H9 (cell line): ENCODE measurements at regions not wholly inside any gene's neighbourhood (a gene's known extent, or its start where the extent isn't known, plus 50 kb on each side); places are given as distances from the start of the nearest gene placed in this dataset.

ENCODE experiments used
- DNase-seq: peaks from one replicate; pipeline ENCODE4 v3.0.0-alpha.2; 2017
- H2AFZ ChIP-seq: one replicate; pipeline ENCODE4 v1.6.1; 2013; ENCODE audit warnings: mild to moderate bottlenecking, low read length, control low read depth, moderate library complexity
- H2AK5ac ChIP-seq: 2 replicates; pipeline ENCODE4 v1.6.1; 2013; ENCODE audit warnings: low read length, control low read depth, mixed read lengths; ENCODE audit not compliant: insufficient read length
- H2BK120ac ChIP-seq: one replicate; pipeline ENCODE4 v1.6.1; 2013; ENCODE audit warnings: low read depth, mild to moderate bottlenecking, low read length, control low read depth, inconsistent platforms; ENCODE audit not compliant: poor library complexity, severe bottlenecking
- H2BK12ac ChIP-seq: 2 replicates; pipeline ENCODE4 v1.6.1; 2013; ENCODE audit warnings: low read length, control low read depth, mixed read lengths, low read depth; ENCODE audit not compliant: insufficient read length
- H2BK15ac ChIP-seq: 2 replicates; pipeline ENCODE4 v1.6.1; 2013; ENCODE audit warnings: low read depth, low read length, control low read depth
- H2BK20ac ChIP-seq: one replicate; pipeline ENCODE4 v1.6.1; 2013; ENCODE audit warnings: low read depth, mild to moderate bottlenecking, low read length, control low read depth, inconsistent platforms; ENCODE audit not compliant: poor library complexity, severe bottlenecking
- H2BK5ac ChIP-seq: 2 replicates; pipeline ENCODE4 v1.6.1; 2013; ENCODE audit warnings: low read length, control low read depth, mixed read lengths; ENCODE audit not compliant: insufficient read length
- H3K14ac ChIP-seq: 2 replicates; pipeline ENCODE4 v1.6.1; 2013; ENCODE audit warnings: low read length, control low read depth; ENCODE audit not compliant: insufficient read depth
- H3K18ac ChIP-seq: 2 replicates; pipeline ENCODE4 v1.6.1; 2013; ENCODE audit warnings: low read depth, mild to moderate bottlenecking, mixed read lengths, low read length, control low read depth; ENCODE audit not compliant: insufficient read length
- H3K23ac ChIP-seq: 2 replicates; pipeline ENCODE4 v1.6.1; 2013; ENCODE audit warnings: low read length, control low read depth, mixed read lengths, low read depth; ENCODE audit not compliant: insufficient read length
- H3K23me2 ChIP-seq: 2 replicates; pipeline ENCODE4 v1.6.1; 2013; ENCODE audit warnings: low read depth, mild to moderate bottlenecking, mixed read lengths, low read length, control low read depth; ENCODE audit not compliant: insufficient read length, poor library complexity, severe bottlenecking
- H3K27ac ChIP-seq: 2 replicates; pipeline ENCODE4 v1.5.1; 2013; ENCODE audit warnings: low read length, control low read depth, mixed read lengths, low read depth; ENCODE audit not compliant: insufficient read length
- H3K27me3 ChIP-seq: 2 replicates; pipeline ENCODE4 v1.6.1; 2013; ENCODE audit warnings: low read length, control low read depth, inconsistent platforms; ENCODE audit not compliant: insufficient read depth
- H3K4ac ChIP-seq: 2 replicates; pipeline ENCODE4 v1.6.1; 2013; ENCODE audit warnings: low read depth, mild to moderate bottlenecking, control low read depth, inconsistent platforms, low read length, moderate library complexity
- H3K4me1 ChIP-seq: 2 replicates; pipeline ENCODE4 v1.6.1; 2013; ENCODE audit warnings: low read length, control low read depth, inconsistent platforms; ENCODE audit not compliant: insufficient read depth
- H3K4me2 ChIP-seq: 2 replicates; pipeline ENCODE4 v1.6.1; 2013; ENCODE audit warnings: low read length, control low read depth, mixed read lengths; ENCODE audit not compliant: insufficient read length, insufficient read depth
- H3K56ac ChIP-seq: 2 replicates; pipeline ENCODE4 v1.6.1; 2013; ENCODE audit warnings: low read depth, mild to moderate bottlenecking, mixed read lengths, low read length, control low read depth; ENCODE audit not compliant: insufficient read length
- H3K79me1 ChIP-seq: 2 replicates; pipeline ENCODE4 v1.6.1; 2013; ENCODE audit warnings: low read depth, mild to moderate bottlenecking, moderate library complexity, low read length, control low read depth, inconsistent platforms; ENCODE audit not compliant: insufficient read depth, poor library complexity, severe bottlenecking
- H3K79me2 ChIP-seq: 2 replicates; pipeline ENCODE4 v1.6.1; 2013; ENCODE audit warnings: low read length, control low read depth, inconsistent platforms; ENCODE audit not compliant: insufficient read depth
- H3K9ac ChIP-seq: 2 replicates; pipeline ENCODE4 v1.6.1; 2013; ENCODE audit warnings: low read length, control low read depth, mixed read lengths; ENCODE audit not compliant: insufficient read length; ENCODE audit errors: extremely low read depth
- H3K9me3 ChIP-seq: one replicate; pipeline ENCODE4 v1.6.1; 2013; ENCODE audit warnings: low read depth, low read length, inconsistent platforms; ENCODE audit not compliant: control insufficient read depth
- H3T11ph ChIP-seq: one replicate; pipeline ENCODE4 v1.6.1; 2013; ENCODE audit warnings: mild to moderate bottlenecking, low read length, control low read depth, inconsistent platforms
- H4K20me1 ChIP-seq: one replicate; pipeline ENCODE4 v1.6.1; 2013; ENCODE audit not compliant: control insufficient read depth, insufficient read length, insufficient read depth
- H4K5ac ChIP-seq: 2 replicates; pipeline ENCODE4 v1.6.1; 2013; ENCODE audit warnings: low read depth, mild to moderate bottlenecking, mixed read lengths, low read length, control low read depth; ENCODE audit not compliant: insufficient read length
- H4K8ac ChIP-seq: replicated peaks from 2 replicates; pipeline ENCODE4 v1.6.1; 2013; ENCODE audit warnings: low read length, control low read depth, mixed read lengths, low read depth; ENCODE audit not compliant: insufficient read length
- H4K91ac ChIP-seq: 2 replicates; pipeline ENCODE4 v1.6.1; 2013; ENCODE audit warnings: low read depth, mild to moderate bottlenecking, moderate library complexity, mixed read lengths, low read length, control low read depth; ENCODE audit not compliant: insufficient read length
- H3K27ac Mint-ChIP-seq, 3 experiments: 2 replicates in 2 of 3; 3 replicates in 1 of 3; pipeline ENCODE4 v1.8.0; 2020 to 2021; ENCODE audit warnings: mixed read lengths in 3 of 3, mild to moderate bottlenecking in 1 of 3, moderate library complexity in 1 of 3
- H3K27me3 Mint-ChIP-seq: 2 replicates; pipeline ENCODE4 v1.8.0; 2021; ENCODE audit warnings: low read depth, mild to moderate bottlenecking, moderate library complexity, mixed read lengths
- H3K36me3 Mint-ChIP-seq, 3 experiments: 2 replicates in 2 of 3; 3 replicates in 1 of 3; pipeline ENCODE4 v1.8.0; 2020 to 2021; ENCODE audit warnings: low read depth in 3 of 3, mixed read lengths in 3 of 3; ENCODE audit not compliant: insufficient read depth in 1 of 3
- H3K4me1 Mint-ChIP-seq, 2 experiments: 2 replicates each; pipeline ENCODE4 v1.8.0; 2020; ENCODE audit warnings: mixed read lengths in 2 of 2
- H3K4me3 Mint-ChIP-seq, 2 experiments: 2 replicates in 1 of 2; 3 replicates in 1 of 2; pipeline ENCODE4 v1.8.0; 2020 to 2021; ENCODE audit warnings: mild to moderate bottlenecking in 2 of 2, mixed read lengths in 2 of 2, moderate library complexity in 1 of 2
- H3K9me3 Mint-ChIP-seq, 2 experiments: 2 replicates in 1 of 2; 3 replicates in 1 of 2; pipeline ENCODE4 v1.8.0; 2020; ENCODE audit warnings: mild to moderate bottlenecking in 2 of 2, mixed read lengths in 2 of 2, moderate library complexity in 1 of 2
- CTCF ChIP-seq: fragments of 200-600 bp; sonication (generic); conservative IDR thresholded peaks from 3 replicates; pipeline ENCODE4 v1.8.0; 2021; ENCODE audit warnings: antibody characterized with exemption, mild to moderate bottlenecking
- WGBS: extraction: QIAGEN DNeasy Blood & Tissue Kit; methylation state at CpG from one replicate; pipeline ENCODE4 v1.1.7; 2013; ENCODE audit warnings: missing lambda C conversion rate, low lambda C conversion rate, mixed read lengths; ENCODE audit not compliant: insufficient read length; ENCODE audit errors: extremely low coverage; 5-methylcytosine and 5-hydroxymethylcytosine counted together

GRCh38 chr1:189151361-189151760 lies 1326.3 kb downstream of the BRINP3 start:
- no peak overlapping the region for H2BK20ac ChIP-seq
- no peak overlapping the region for H2BK5ac ChIP-seq
- no peaks in the 10 kb centered on the region for H4K20me1 ChIP-seq
- H2AK5ac ChIP-seq = no peak overlapping the region
- no peaks in the 10 kb centered on the region for H3K23me2 ChIP-seq
- no peak overlapping the region for H3K14ac ChIP-seq
- 100% methylated on average over 1 of the region's 2 CpGs for WGBS
- H2AFZ ChIP-seq = no peak overlapping the region
- no peak overlapping the region for H3K4ac ChIP-seq
- H3K4me2 ChIP-seq = no peak overlapping the region
- H3T11ph ChIP-seq = no peak overlapping the region
- TF ChIP-seq CTCF = no peak
- H4K91ac ChIP-seq = no peak overlapping the region
- no peaks in the 10 kb centered on the region for H3K4me1 ChIP-seq
- H3K79me2 ChIP-seq = no peaks in the 10 kb centered on the region
- no peak overlapping the region for H4K8ac ChIP-seq
- H2BK12ac ChIP-seq = no peak overlapping the region
- DNase-seq = no peak
- H3K23ac ChIP-seq = no peak overlapping the region
- no peaks in the 10 kb centered on the region for H3K27me3 ChIP-seq
- no peak overlapping the region for H2BK120ac ChIP-seq
- no peak overlapping the region for H4K5ac ChIP-seq
- H3K9me3 ChIP-seq = no peaks in the 10 kb centered on the region
- H3K9me3 Mint-ChIP-seq = no peaks in the 10 kb centered on the region
- no peak overlapping the region for H3K27ac ChIP-seq
- H3K56ac ChIP-seq = no peak overlapping the region
- H3K4me3 Mint-ChIP-seq = no peak overlapping the region
- H3K9ac ChIP-seq = no peak overlapping the region
- H2BK15ac ChIP-seq = no peak overlapping the region
- no peak overlapping the region for H3K18ac ChIP-seq
- no peak overlapping the region for H3K27ac Mint-ChIP-seq
- H3K36me3 Mint-ChIP-seq = no peaks in the 10 kb centered on the region; a peak in 1 of 7 replicates
- peaks cover 1% of the 10 kb centered on the region; the same call in 1 of the 2 replicates for H3K27me3 Mint-ChIP-seq
- no peaks in the 10 kb centered on the region for H3K79me1 ChIP-seq
- H3K4me1 Mint-ChIP-seq = no peaks in the 10 kb centered on the region
